HepG2 (cell line): ENCODE measurements at regions not wholly inside any gene's neighbourhood (a gene's known extent, or its start where the extent isn't known, plus 50 kb on each side); places are given as distances from the start of the nearest gene placed in this dataset.

Experiments
- CTCF ChIP-seq: sonication (generic); formaldehyde crosslinking; IDR thresholded peaks from 2 replicates; pipeline ENCODE4 v1.5.0; 2020; ENCODE audit warnings: mild to moderate bottlenecking, missing genetic modification reagents, moderate library complexity
- MEF2D ChIP-seq: sonication (generic); formaldehyde crosslinking; IDR thresholded peaks from 2 replicates; pipeline ENCODE4 v1.5.1; 2020; ENCODE audit warnings: mild to moderate bottlenecking, missing genetic modification reagents
- NFIC ChIP-seq: IDR thresholded peaks from 2 replicates; pipeline ENCODE4 v1.6.1; 2012; ENCODE audit warnings: mild to moderate bottlenecking, low read length, inconsistent platforms
- POLR2A ChIP-seq, 2 experiments: IDR thresholded peaks; 2 replicates each; pipeline ENCODE4 v1.6.1; 2011; ENCODE audit warnings: low read depth in 2 of 2, low read length in 2 of 2, mild to moderate bottlenecking in 1 of 2, moderate library complexity in 1 of 2; ENCODE audit not compliant: insufficient read depth in 1 of 2
- SIN3A ChIP-seq: IDR thresholded peaks from 2 replicates; pipeline ENCODE4 v1.6.1; 2011; ENCODE audit warnings: low read depth, mild to moderate bottlenecking, control low read depth, low read length, borderline replicate concordance
- ZNF597 ChIP-seq: sonication (generic); formaldehyde crosslinking; IDR thresholded peaks from 2 replicates; pipeline ENCODE4 v1.5.0; 2020; ENCODE audit warnings: missing genetic modification reagents
- ZSCAN30 ChIP-seq: sonication (generic); formaldehyde crosslinking; IDR thresholded peaks from 2 replicates; pipeline ENCODE4 v1.5.0; 2020; ENCODE audit warnings: mild to moderate bottlenecking, missing genetic modification reagents

- no peak for TF ChIP-seq CTCF (CRISPR knock-in tag)
- TF ChIP-seq NFIC = no peak
- no peak for TF ChIP-seq ZSCAN30
- no peak for TF ChIP-seq POLR2A (IDR thresholded peaks at IDR 0.05; ENCODE audit: insufficient read depth in 1 of 2, low read depth in 2 of 2, low read length in 2 of 2)
- TF ChIP-seq SIN3A = no peak
- no peak for TF ChIP-seq ZNF597 (CRISPR knock-in tag)
- TF ChIP-seq MEF2D (CRISPR knock-in tag) = no peak
These were observed 86.2 kb upstream of the DCD start for GRCh38 chr12:54734196-54734950.
